MM.1S (cell line): ENCODE measurements at regions not wholly inside any gene's neighbourhood (a gene's known extent, or its start where the extent isn't known, plus 50 kb on each side); places are given as distances from the start of the nearest gene placed in this dataset.

Experiments
- EZH2 ChIP-seq: fragments of 300-600 bp; sonication (generic); optimal IDR thresholded peaks from 2 replicates; pipeline ENCODE3; 2017; ENCODE audit warnings: low read depth, mild to moderate bottlenecking, antibody characterized with exemption, low read length, mixed read lengths
- TF ChIP-seq, protein P1 (sequence below): fragments of 300-600 bp; sonication (generic); IDR thresholded peaks from 2 replicates; pipeline ENCODE4 v1.5.1; 2016; ENCODE audit warnings: antibody characterized with exemption, low read length, mixed read lengths

DNA sequence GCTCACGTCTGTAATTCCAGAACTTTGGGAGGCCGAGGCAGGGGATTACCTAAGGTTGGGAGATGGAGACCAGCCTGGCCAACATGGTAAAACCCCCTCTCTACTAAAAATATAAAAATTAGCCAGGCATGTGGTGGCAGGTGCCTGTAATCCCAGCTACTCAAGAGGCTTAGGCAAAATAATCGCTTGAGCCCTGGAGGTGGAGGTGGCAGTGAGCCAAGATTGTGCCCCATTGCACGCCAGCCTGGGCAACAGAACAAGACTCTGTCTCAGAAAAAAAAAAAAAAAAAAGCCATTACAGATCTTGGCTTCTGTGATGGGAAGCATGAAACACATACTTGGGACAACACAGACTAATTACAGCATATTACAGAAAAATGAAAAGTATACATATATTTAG, 1404.5 kb upstream of the SPRY2 start:
- TF ChIP-seq, protein P1, sequence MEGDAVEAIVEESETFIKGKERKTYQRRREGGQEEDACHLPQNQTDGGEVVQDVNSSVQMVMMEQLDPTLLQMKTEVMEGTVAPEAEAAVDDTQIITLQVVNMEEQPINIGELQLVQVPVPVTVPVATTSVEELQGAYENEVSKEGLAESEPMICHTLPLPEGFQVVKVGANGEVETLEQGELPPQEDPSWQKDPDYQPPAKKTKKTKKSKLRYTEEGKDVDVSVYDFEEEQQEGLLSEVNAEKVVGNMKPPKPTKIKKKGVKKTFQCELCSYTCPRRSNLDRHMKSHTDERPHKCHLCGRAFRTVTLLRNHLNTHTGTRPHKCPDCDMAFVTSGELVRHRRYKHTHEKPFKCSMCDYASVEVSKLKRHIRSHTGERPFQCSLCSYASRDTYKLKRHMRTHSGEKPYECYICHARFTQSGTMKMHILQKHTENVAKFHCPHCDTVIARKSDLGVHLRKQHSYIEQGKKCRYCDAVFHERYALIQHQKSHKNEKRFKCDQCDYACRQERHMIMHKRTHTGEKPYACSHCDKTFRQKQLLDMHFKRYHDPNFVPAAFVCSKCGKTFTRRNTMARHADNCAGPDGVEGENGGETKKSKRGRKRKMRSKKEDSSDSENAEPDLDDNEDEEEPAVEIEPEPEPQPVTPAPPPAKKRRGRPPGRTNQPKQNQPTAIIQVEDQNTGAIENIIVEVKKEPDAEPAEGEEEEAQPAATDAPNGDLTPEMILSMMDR, result no peak
- no peak for TF ChIP-seq EZH2
